ENCODE measurements at regions not wholly inside any gene's neighbourhood (a gene's known extent, or its start where the extent isn't known, plus 50 kb on each side); places are given as distances from the start of the nearest gene placed in this dataset.

GRCh38 chrX:114332766-114333165, 251.1 kb upstream of the HTR2C start:
- DNase-seq: no peak

DNA sequence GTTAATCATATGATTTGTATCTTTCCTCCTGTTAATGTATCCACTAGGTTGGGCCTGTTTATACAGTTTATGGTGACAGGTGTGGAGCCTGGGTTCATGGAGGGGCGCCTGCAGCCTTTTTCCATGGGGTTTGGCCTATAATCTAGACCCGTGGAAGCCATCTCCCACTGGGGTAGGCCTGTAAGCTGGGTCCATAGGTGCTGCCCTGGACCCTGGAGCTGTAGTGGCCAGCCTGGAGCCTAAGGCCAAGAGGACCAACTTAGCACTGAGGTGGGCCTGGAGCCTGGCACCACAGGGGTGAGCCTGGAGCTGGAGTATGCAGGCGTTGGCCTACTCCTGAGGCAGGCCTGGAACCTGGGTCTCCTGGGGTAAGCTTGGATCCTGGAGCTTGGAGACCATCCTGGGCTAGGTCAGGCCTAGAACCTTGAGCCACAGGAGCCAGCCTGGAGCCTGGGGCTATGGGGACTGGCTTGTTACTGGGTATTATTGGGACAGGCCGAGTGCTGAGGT, 249.4 kb upstream of the HTR2C start:
- DNase-seq: no peak

- DNase-seq: no peak
These were observed 245.0 kb upstream of the HTR2C start for GRCh38 chrX:114338870-114339269.

- peak; percentile 25 for DNase-seq
These were observed 239.0 kb upstream of the HTR2C start for GRCh38 chrX:114344756-114345349.

- no peak for DNase-seq
These were observed 222.7 kb upstream of the HTR2C start for GRCh38 chrX:114361076-114361725.

GRCh38 chrX:114363346-114363745, 220.5 kb upstream of the HTR2C start:
- no peak for DNase-seq

DNA sequence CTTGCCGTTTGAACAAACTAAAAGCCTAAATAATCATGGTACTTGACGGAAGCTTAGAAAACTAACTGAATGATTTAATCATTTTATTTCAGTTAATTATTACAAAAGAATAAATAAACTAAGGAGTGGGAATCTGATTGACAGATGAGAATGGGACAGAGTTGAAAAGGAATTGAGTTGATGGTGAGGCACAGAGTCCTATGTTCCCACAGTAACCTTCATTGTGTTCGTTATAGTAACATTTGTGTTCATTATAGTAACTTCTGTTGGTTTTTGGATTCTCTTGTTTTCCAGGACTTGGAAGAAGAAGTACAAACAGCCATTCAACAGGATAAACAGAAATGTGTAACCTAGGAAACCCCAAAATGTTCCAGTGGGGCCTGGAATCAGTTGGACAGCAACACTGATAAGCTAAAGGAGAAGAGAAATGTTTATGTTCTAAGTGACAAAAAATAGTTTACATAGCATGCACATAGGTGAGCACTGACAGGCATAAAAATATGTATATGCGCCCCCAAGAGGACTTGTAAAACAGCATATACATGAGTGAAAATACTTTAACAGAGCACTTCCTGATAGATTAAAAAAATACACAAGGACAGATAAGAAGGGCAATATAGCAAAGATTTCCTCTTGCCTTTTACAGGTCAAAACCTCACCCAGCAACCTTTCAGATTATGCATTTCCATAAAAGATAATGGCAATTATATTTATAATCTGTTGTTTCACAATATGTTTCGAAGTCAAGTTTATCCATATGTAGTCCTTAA, 218.6 kb upstream of the HTR2C start:
- DNase-seq: no peak

DNA sequence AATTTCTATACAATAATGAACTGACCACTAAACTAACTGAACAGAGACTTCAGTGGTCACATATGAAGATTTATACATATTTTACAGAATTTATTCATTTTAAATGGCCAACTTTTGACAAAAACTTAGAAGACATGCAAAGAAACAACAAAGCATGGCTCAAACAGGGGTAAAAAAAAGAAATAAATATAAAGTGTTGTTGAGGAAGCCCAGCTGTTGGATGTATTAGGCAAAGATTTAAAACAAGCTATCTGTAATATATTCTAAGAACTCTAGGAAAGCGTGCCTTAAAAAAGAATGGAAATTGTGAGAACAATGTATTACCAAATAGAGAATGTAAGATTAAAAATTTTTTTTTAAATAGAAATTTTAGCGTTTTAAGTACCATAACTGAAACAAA, 210.9 kb upstream of the HTR2C start:
- no peak for DNase-seq

DNA sequence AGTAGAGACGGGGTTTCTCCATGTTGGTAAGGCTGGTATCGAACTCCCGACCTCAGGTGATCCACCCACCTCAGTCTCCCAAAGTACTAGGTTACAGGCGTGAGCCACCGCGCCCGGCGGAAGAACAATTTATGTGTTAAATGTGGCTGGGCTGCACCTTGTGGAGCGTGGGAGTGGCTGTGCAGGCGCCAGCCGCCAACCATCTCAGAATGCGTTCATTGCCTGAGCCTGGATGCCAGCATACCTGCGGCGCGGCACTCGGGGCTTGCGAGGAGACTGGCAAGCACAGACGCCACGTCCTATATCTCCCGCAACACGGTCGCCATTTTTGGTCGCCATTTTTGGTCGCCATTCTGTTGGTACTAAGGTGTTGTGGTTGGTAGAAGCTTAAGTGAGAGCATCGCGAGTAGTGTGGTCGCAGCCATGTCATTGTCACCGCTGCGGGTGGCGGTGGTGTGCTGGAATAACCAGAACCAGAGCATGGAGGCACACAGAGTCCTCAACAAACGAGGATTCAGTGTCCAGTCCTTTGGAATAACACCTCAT, 193.6 kb upstream of the HTR2C start:
- DNase-seq: no peak

Data from activated CD4-positive, alpha-beta T cell treated with anti-CD3 and anti-CD28 coated beads, Interleukin-10, Interleukin-2, amounts not matched to agents 100 ng/mL and 50 ng/mL, durations not matched to agents 16 hours and 8 hours (primary cell).